Lower leg skin (tissue), 3 donors: ENCODE measurements at regions not wholly inside any gene's neighbourhood (a gene's known extent, or its start where the extent isn't known, plus 50 kb on each side); places are given as distances from the start of the nearest gene placed in this dataset.

Source experiments
- CTCF ChIP-seq, 3 donors: fragments of 450-650 bp; IDR thresholded peaks; one replicate each; pipeline ENCODE4 v1.5.1; 2016; ENCODE audit warnings: antibody characterized with exemption in 3 of 3, mild to moderate bottlenecking in 3 of 3, moderate library complexity in 2 of 3
- POLR2A ChIP-seq, 2 donors: fragments of 450-650 bp; IDR thresholded peaks; one replicate each; pipeline ENCODE4 v1.6.1; 2016 to 2017; ENCODE audit warnings: antibody characterized with exemption in 2 of 2, mild to moderate bottlenecking in 1 of 2, moderate library complexity in 1 of 2

- TF ChIP-seq CTCF (IDR thresholded peaks at IDR 0.05) (no peak), POLR2A (IDR thresholded peaks at IDR 0.05) (no peak)
Measured at GRCh38 chr2:64781711-64782390, 128.1 kb upstream of the SERTAD2 start.
